Activated naive CD4-positive, alpha-beta T cell treated with anti-CD3 and anti-CD28 coated beads for 36 hours (primary cell): ENCODE measurements at regions not wholly inside any gene's neighbourhood (a gene's known extent, or its start where the extent isn't known, plus 50 kb on each side); places are given as distances from the start of the nearest gene placed in this dataset.

ENCODE experiments used
- CTCF ChIA-PET: fragments of 350-600 bp; sonication (Branson Sonifier 250); formaldehyde crosslinking; loops from one replicate; lab custom pipeline; 2021; ENCODE audit warnings: antibody characterized with exemption; lab: Charles Lee
- DNase-seq: peaks from one replicate; pipeline ENCODE4 v3.0.0-alpha.2; 2020
- H3K27ac Mint-ChIP-seq: one replicate; pipeline ENCODE4 v1.8.0; 2021; ENCODE audit warnings: mild to moderate bottlenecking, mixed read lengths
- H3K27me3 Mint-ChIP-seq: one replicate; pipeline ENCODE4 v1.8.0; 2021; ENCODE audit warnings: low read depth, mixed read lengths
- H3K36me3 Mint-ChIP-seq: one replicate; pipeline ENCODE4 v1.8.0; 2021; ENCODE audit warnings: low read depth, mixed read lengths
- H3K4me1 Mint-ChIP-seq: one replicate; pipeline ENCODE4 v1.8.0; 2021; ENCODE audit warnings: low read depth, mixed read lengths
- H3K4me3 Mint-ChIP-seq: one replicate; pipeline ENCODE4 v1.8.0; 2021; ENCODE audit warnings: mild to moderate bottlenecking, moderate library complexity, mixed read lengths
- H3K9me3 Mint-ChIP-seq: one replicate; pipeline ENCODE4 v1.8.0; 2021; ENCODE audit warnings: mixed read lengths
- intact Hi-C: fragments of 100-400 bp; cut with micrococcal nuclease; formaldehyde crosslinking; loops from one replicate; pipeline ENCODE4 v1.15.1; 2023

DNA sequence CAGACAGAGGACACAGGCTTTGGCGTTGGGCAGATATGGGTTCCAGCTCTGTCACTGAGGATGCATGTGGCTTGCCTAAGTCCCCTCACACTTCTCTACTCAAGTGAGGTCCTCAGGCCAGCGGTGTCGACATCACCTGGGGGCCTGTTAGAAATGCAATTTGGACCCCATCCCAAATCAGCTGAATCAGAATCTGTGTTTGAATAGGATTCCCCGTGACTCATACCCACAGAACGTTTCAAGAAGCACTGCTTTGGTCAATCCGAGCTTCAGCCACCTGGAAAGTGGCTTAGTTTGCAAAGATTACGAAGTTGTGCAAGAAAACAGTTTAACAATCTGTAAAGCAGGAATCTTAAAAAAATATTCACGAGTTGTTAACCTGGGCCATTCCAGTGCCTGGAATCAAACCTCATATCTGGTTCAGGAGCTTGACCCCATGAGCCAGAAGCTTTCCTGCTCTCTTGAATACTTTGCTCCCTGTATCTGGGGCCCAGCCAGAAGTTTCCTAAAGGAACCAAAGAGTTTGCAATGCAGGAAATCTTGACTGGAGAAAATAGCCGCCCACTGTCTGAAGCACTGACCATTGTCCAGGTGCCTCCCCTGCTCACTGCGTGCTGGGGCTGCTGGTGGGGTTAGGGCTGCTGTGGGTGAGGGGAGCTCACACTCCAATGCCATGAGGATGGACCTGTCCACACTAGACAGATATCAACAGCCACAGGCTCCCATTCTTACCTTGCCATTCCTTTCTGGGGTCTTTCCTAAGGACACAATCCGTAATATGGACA lies 208.5 kb upstream of the LINGO1 start:
- H3K27ac Mint-ChIP-seq: no peak overlapping the region
- CTCF ChIA-PET: interaction anchor here (0.5 kb wide), 1 partner anchor 532 kb away, joined by 3 read pairs; no protein-coding TSS in a partner anchor
- H3K36me3 Mint-ChIP-seq: no peaks in the 10 kb centered on the region
- H3K4me1 Mint-ChIP-seq: no peaks in the 10 kb centered on the region
- H3K27me3 Mint-ChIP-seq: peaks cover 9% of the 10 kb centered on the region
- intact Hi-C loops: no loop called here
- DNase-seq: no peak
- H3K4me3 Mint-ChIP-seq: no peak overlapping the region
- H3K9me3 Mint-ChIP-seq: peaks cover 9% of the 10 kb centered on the region

DNA sequence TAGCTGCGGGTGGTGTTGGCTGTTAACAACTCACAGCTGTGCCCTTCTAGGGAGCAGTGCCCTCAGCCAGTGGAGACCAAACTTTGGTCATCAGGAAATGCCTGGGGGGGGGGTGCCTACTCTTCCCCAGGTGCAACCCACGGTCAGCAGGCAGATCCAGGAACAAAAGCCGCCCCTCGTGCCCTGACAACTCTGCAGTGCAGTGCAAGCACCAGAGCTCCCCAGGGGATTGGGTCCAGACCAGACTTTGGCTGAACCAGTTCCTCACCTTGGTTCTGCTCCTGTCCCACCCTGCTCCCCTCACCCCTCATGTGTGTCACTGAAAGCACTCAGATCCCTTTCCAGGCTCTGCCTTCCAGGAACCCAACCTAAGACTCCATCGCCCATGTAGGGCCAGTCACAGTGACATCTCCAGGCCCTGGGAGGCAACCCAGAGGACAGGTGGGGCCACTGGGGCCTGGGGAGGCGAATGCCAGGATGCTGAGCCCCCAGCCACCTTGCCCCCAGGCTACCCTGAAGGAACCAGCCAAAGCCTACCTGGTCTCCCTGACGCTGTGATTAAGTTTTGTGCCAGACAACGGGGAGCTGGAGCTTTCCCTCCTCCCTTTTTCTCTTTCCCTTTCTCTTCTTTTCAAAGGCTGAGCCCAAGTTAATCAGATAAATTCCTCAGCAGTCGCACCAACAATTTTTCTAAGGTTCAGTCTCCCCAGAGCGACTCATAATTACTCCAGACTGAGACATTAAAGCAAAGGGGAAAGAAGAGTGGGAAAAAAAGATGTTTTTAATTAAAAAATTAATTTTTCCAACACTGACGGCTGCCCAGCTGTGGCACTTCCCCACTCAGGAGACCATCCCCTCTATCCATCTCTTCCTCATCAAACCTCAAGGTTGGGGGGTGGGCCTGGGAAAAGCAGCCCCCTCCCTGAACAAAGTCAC lies 207.5 kb upstream of the LINGO1 start:
- H3K4me3 Mint-ChIP-seq: no peak overlapping the region
- H3K27ac Mint-ChIP-seq: no peak overlapping the region
- CTCF ChIA-PET: no interaction called here
- H3K27me3 Mint-ChIP-seq: peaks cover 5% of the 10 kb centered on the region
- H3K4me1 Mint-ChIP-seq: no peaks in the 10 kb centered on the region
- H3K9me3 Mint-ChIP-seq: peaks cover 9% of the 10 kb centered on the region
- intact Hi-C loops: no loop called here
- no peak for DNase-seq
- H3K36me3 Mint-ChIP-seq: no peaks in the 10 kb centered on the region

DNA sequence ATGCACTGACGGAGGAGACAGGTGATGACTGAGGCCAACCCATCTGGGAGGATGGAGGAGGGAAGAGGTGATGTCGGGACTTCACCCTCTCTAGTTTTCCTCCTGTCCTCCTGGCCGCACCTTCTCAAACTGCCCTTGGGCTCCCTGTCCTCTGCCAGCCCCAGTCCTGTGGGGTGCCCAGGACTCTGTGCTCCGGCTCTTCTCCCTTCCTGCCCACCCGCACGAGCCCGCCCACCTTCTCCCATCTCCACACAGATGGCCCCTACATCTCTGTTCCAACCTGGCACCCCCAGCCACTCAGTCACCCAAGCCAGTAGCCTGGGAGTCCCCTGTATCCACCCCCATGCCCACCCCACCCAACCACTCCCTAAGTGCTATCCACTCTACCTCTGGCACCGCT lies 206.7 kb upstream of the LINGO1 start:
- Mint-ChIP-seq H3K9me3 (peaks cover 3% of the 10 kb centered on the region), H3K27me3 (peaks cover 5% of the 10 kb centered on the region), H3K4me1 (no peaks in the 10 kb centered on the region), H3K27ac (no peak overlapping the region), H3K36me3 (no peaks in the 10 kb centered on the region), H3K4me3 (no peak overlapping the region)
- CTCF ChIA-PET: no interaction called here
- intact Hi-C loops: no loop called here
- no peak for DNase-seq

DNA sequence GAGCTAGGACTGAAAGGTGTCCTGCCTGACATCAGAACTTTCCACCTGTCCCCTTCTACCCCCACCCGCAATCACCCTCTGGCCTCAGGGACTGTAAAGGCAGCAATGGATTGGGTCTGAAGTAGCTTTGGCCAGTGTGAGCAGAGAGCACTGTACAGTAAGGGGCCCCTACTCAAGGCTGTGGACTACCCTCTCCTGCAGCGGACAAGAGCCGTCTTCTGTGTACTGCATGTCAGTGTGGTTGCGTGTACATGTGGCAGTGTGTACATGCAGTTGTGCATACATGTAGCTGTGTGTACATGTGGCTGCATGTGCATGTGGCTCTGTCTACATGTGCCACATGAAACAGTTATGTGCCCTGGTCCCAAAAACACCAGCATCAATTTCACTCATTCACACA lies 205.9 kb upstream of the LINGO1 start:
- Mint-ChIP-seq H3K27ac (no peak overlapping the region), H3K27me3 (peaks cover 5% of the 10 kb centered on the region), H3K9me3 (no peaks in the 10 kb centered on the region), H3K4me3 (no peak overlapping the region), H3K36me3 (no peaks in the 10 kb centered on the region), H3K4me1 (no peaks in the 10 kb centered on the region)
- CTCF ChIA-PET: no interaction called here
- intact Hi-C loops: no loop called here
- no peak for DNase-seq

DNA sequence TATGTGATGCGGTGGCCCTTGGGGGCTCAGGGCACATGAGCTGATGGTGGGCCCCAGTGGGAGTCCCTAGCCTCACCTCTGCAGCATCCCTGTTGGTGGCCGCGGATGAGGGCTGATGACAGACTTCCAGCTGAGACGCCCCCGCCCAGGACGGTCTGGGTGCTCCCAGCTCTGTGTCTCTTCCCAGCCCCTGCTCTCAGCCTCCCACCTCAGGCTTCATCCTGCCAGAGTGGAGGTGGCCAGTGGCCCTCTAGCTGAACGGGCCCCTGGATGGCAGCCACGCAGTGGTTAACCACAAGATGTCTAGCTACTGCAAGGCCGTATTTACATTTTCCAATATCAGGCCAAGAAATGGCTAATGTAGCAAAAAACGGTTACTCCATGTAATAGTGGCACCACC lies 205.3 kb upstream of the LINGO1 start:
- CTCF ChIA-PET: no interaction called here
- Mint-ChIP-seq H3K4me1 (no peaks in the 10 kb centered on the region), H3K9me3 (no peaks in the 10 kb centered on the region), H3K27ac (peak overlapping the region; percentile 28), H3K27me3 (peaks cover 5% of the 10 kb centered on the region), H3K4me3 (no peak overlapping the region), H3K36me3 (no peaks in the 10 kb centered on the region)
- intact Hi-C loops: no loop called here
- DNase-seq: no peak

DNA sequence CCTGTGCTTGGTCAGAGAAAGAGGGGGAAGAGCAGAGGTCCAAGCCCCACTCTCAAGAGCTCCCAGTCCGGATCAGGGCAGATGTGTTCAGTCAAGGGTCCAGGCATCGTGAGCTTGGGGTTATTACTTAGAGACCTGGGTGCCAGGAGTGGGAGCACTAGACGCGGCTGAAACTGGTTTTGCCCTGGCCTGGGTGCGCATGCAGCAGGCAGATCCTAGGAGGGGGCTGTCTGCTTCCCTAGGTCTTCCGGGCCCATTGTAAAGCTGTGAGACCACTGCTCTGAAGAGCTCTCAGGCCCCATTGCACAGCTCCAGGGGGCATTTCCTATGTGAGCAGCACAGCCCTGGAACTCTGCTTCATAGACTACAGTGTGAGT lies 204.9 kb upstream of the LINGO1 start:
- Mint-ChIP-seq H3K4me3 (no peak overlapping the region), H3K27ac (no peak overlapping the region), H3K4me1 (no peaks in the 10 kb centered on the region), H3K27me3 (peaks cover 5% of the 10 kb centered on the region), H3K36me3 (no peaks in the 10 kb centered on the region), H3K9me3 (no peaks in the 10 kb centered on the region)
- CTCF ChIA-PET: no interaction called here
- no peak for DNase-seq
- intact Hi-C loops: no loop called here

DNA sequence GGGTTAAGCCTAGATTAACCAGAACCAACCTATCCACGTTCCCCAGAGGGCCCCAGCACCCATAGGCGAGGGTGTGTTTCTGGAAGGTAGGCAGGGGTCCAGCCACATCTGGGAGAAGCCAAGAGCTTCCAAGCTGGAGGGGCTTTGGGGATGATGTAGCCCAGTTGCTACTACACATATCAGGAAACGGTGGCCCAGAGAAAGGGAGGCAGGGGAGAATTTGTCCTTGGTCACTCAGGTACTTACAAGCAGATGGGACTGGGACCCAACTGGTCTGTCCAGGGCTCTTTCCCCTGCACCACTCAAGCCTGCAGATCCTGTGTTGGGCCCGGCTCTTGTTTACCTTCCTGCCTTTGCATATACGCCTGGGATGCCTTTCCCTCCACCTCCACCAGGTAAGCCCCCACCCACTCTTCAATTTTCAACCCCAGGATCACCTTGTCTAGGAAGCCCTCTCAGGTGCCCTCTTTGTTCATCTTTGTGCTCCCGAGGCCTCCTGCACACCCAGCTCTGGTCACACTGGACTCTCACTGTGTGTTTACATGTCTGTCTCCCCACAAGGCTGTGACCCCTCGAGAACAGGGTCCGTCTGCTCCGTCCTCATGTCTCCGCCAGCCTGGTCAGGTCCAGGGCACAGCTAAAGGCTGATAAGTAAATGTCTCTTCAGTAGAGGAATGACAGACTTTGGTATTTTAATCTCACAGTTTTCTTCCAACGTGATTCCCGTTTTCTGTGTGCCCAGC lies 204.4 kb upstream of the LINGO1 start:
- intact Hi-C loops: no loop called here
- Mint-ChIP-seq H3K27me3 (peaks cover 5% of the 10 kb centered on the region), H3K4me1 (no peaks in the 10 kb centered on the region), H3K36me3 (no peaks in the 10 kb centered on the region), H3K27ac (no peak overlapping the region), H3K4me3 (no peak overlapping the region), H3K9me3 (no peaks in the 10 kb centered on the region)
- no peak for DNase-seq
- CTCF ChIA-PET: no interaction called here

DNA sequence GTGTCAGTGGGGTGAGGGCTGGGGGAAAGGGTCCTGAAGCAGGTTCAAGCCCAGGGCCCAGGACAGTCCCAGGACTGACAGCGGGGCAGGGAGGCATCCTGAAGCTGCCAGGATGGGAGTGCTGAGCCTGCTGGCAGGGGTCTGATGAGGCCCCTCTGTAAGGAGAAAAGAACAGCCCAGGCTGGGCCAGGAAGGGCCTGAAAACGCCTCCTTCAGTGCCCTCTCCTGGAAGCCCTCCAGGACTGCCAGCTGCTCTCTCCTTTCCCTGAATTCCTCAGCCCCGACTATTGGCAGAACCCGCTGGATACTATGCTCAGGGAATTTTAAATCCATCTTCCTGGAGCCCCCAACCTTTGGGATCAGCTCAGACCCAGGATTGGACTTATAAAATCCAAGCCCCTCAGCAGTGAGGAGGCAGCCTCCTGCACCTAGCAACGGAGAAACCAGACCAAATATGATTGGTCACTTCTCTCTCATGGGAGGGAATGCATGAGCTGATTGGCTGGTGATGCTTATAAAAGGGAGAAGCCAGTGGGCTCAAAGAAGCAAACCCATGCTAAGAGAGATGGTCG lies 203.5 kb upstream of the LINGO1 start:
- Mint-ChIP-seq H3K9me3 (no peaks in the 10 kb centered on the region), H3K27ac (no peak overlapping the region), H3K4me1 (no peaks in the 10 kb centered on the region), H3K4me3 (no peak overlapping the region), H3K27me3 (peaks cover 5% of the 10 kb centered on the region), H3K36me3 (no peaks in the 10 kb centered on the region)
- intact Hi-C loops: no loop called here
- CTCF ChIA-PET: no interaction called here
- DNase-seq: no peak

DNA sequence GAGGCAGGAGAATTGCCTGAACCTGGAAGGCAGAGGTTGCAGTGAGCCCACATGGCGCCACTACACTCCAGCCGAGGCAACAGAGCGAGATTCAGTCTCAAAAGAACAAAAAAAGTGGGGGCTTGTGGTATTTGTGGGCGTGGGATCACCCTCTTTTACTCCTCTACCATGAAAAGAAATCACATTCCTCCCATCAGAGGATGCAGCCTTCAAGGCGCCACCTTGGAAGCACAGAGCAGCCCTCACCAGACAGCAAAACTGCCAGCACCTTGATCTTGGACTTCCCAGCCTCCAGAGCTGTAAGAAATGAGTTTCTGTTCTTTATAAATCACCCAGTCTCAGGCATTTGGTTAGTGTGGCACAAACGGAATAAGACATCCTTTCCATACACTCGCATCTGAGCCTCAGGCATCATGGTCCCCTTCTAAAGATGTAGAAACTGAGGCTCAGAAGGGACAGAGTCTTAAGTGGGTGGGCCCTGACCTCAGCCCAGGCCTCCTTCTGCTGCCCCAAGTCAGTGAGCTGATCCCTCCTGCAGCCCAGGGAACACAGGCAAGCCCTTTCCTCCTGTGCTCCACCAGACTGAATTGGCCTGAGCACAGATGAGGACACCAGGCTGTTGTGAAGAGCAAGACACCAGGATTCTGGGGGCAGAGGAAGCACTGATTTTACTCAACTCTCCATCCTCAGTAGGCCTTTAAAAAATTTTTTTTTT lies 201.7 kb upstream of the LINGO1 start:
- H3K4me3 Mint-ChIP-seq: no peak overlapping the region
- H3K36me3 Mint-ChIP-seq: no peaks in the 10 kb centered on the region
- H3K9me3 Mint-ChIP-seq: no peaks in the 10 kb centered on the region
- DNase-seq: no peak
- intact Hi-C loops: no loop called here
- H3K27me3 Mint-ChIP-seq: no peaks in the 10 kb centered on the region
- H3K27ac Mint-ChIP-seq: no peak overlapping the region
- CTCF ChIA-PET: no interaction called here
- no peaks in the 10 kb centered on the region for H3K4me1 Mint-ChIP-seq

DNA sequence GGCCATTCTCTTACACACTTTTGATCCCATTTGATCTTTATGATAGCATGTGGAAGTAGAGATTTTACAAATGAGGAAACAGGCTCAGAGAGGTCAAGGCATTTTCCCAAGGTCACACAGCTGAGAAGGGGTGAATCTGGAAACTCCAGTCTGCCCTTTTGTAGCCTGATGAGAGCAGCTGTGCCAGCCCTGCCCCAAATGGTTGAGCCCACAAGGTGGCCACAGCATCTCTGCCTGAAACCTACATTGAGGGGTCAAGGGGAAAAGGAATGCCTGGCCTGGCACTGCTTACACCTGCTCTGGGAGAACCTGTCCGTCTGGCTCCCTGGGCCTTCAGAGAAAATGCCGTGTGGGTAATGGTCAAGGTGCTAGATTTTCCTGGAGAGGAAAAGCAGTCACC lies 200.2 kb upstream of the LINGO1 start:
- Mint-ChIP-seq H3K36me3 (no peaks in the 10 kb centered on the region), H3K27me3 (no peaks in the 10 kb centered on the region), H3K4me1 (no peaks in the 10 kb centered on the region), H3K4me3 (no peak overlapping the region), H3K27ac (no peak overlapping the region), H3K9me3 (no peaks in the 10 kb centered on the region)
- intact Hi-C loops: no loop called here
- DNase-seq: no peak
- CTCF ChIA-PET: interaction anchor here (2.1 kb wide), 1 partner anchor 12 kb away, joined by 5 read pairs; no protein-coding TSS in a partner anchor

DNA sequence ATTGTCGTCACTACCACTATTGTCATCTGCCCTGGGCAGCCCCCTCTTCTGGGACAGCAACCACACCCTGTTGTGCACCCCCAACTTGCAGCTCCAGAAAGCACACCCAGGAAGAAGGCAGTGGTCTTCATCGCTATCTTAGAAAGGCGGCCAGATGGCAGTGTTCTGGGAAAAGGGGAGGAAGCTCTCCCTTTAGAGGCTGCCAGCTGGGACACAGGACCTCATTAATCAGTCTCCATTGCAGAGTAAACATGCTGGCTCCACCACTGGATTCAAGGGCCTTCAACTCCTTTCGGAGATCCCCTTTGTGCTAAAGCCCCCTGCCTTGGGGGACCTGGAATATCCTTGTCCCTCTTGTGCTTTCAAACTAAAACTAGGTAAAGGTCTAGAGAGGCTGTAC lies 199.3 kb upstream of the LINGO1 start:
- Mint-ChIP-seq H3K4me1 (no peaks in the 10 kb centered on the region), H3K27me3 (no peaks in the 10 kb centered on the region), H3K9me3 (no peaks in the 10 kb centered on the region), H3K4me3 (no peak overlapping the region), H3K27ac (no peak overlapping the region), H3K36me3 (no peaks in the 10 kb centered on the region)
- no peak for DNase-seq
- CTCF ChIA-PET: interaction anchor here (1.2 to 2.1 kb wide), 2 partner anchors 11 to 364 kb away, joined by 4 to 5 read pairs; no protein-coding TSS in a partner anchor
- intact Hi-C loops: no loop called here
